B cell (primary cell): ENCODE measurements at regions not wholly inside any gene's neighbourhood (a gene's known extent, or its start where the extent isn't known, plus 50 kb on each side); places are given as distances from the start of the nearest gene placed in this dataset.

ENCODE experiments used
- CTCF ChIP-seq: fragments of 200-600 bp; IDR thresholded peaks from one replicate; pipeline ENCODE4 v1.8.0; 2022; ENCODE audit warnings: antibody characterized with exemption, mild to moderate bottlenecking
- EZH2 ChIP-seq: IDR thresholded peaks from 2 replicates; pipeline ENCODE4 v1.6.1; 2012; ENCODE audit warnings: borderline replicate concordance, low read depth, mild to moderate bottlenecking, moderate library complexity, low read length; ENCODE audit not compliant: insufficient read depth, poor library complexity, severe bottlenecking

- TF ChIP-seq CTCF (no peak), EZH2 (no peak)
Measured at GRCh38 chr12:92223481-92223880, 77.8 kb upstream of the BTG1 start.
